Fibroblast of lung (primary cell): ENCODE measurements at regions not wholly inside any gene's neighbourhood (a gene's known extent, or its start where the extent isn't known, plus 50 kb on each side); places are given as distances from the start of the nearest gene placed in this dataset.

Experiments
- DNase-seq, 2 donors: peaks; one replicate each; pipeline versions ENCODE4 v3.0.0 to v3.0.0-alpha.2; 2010; ENCODE audit warnings: low read depth in 2 of 2
- H2AFZ ChIP-seq: 2 replicates; pipeline ENCODE4 v1.5.1; 2012; ENCODE audit warnings: low read length, control low read depth, inconsistent platforms
- H3K27ac ChIP-seq: 2 replicates; pipeline ENCODE4 v1.5.1; 2011; ENCODE audit warnings: low read length, control low read depth; ENCODE audit not compliant: insufficient read depth
- H3K27me3 ChIP-seq: 2 replicates; pipeline ENCODE4 v1.5.1; 2011; ENCODE audit warnings: mild to moderate bottlenecking, low read length; ENCODE audit not compliant: control insufficient read depth, insufficient read depth
- H3K36me3 ChIP-seq: 2 replicates; pipeline ENCODE4 v1.5.1; 2011; ENCODE audit warnings: low read length; ENCODE audit not compliant: control insufficient read depth, insufficient read depth
- H3K4me1 ChIP-seq: 2 replicates; pipeline ENCODE4 v1.5.1; 2011; ENCODE audit warnings: low read length; ENCODE audit not compliant: control insufficient read depth, insufficient read depth; ENCODE audit errors: extremely low read depth
- H3K4me2 ChIP-seq: 2 replicates; pipeline ENCODE4 v1.5.1; 2011; ENCODE audit warnings: low read length, control low read depth; ENCODE audit not compliant: insufficient read depth; ENCODE audit errors: extremely low read depth
- H3K4me3 ChIP-seq, 4 experiments: fragments of 200-600 bp in 1 of 4; sonication (generic) in 1 of 4; replicated peaks in 1 of 4; 2 replicates each; pipeline ENCODE4 v1.5.1; 2011 to 2016; ENCODE audit warnings: low read length in 4 of 4, low read depth in 3 of 4, mild to moderate bottlenecking in 3 of 4, control low read depth in 2 of 4, inconsistent platforms in 1 of 4, mixed read lengths in 1 of 4; ENCODE audit not compliant: insufficient read depth in 1 of 4; ENCODE audit errors: control extremely low read depth in 1 of 4
- H3K79me2 ChIP-seq: 2 replicates; pipeline ENCODE4 v1.5.1; 2012; ENCODE audit warnings: mild to moderate bottlenecking, low read length, inconsistent platforms; ENCODE audit not compliant: control insufficient read depth, insufficient read depth
- H3K9ac ChIP-seq: 2 replicates; pipeline ENCODE4 v1.5.1; 2011; ENCODE audit warnings: mild to moderate bottlenecking, low read length, control low read depth; ENCODE audit not compliant: insufficient read depth
- H3K9me3 ChIP-seq: 2 replicates; pipeline ENCODE4 v1.5.1; 2012; ENCODE audit warnings: low read depth, low read length; ENCODE audit not compliant: control insufficient read depth, insufficient read depth
- H4K20me1 ChIP-seq: 2 replicates; pipeline ENCODE4 v1.5.1; 2011; ENCODE audit warnings: low read length; ENCODE audit not compliant: control insufficient read depth, insufficient read depth; ENCODE audit errors: extremely low read depth
- EZH2 ChIP-seq: IDR thresholded peaks from 2 replicates; pipeline ENCODE4 v1.5.1; 2012; ENCODE audit warnings: low read length, control low read depth, mild to moderate bottlenecking; ENCODE audit errors: missing control alignments
- TF ChIP-seq, protein P1 (sequence below), 2 donors: IDR thresholded peaks in 1 of 2; conservative IDR thresholded peaks in 1 of 2; 1 replicate in 1 of 2; 2 replicates in 1 of 2; pipeline ENCODE4 v1.5.1; 2011 to 2012; ENCODE audit warnings: low read length in 2 of 2, control low read depth in 1 of 2, inconsistent platforms in 1 of 2, low read depth in 1 of 2, mild to moderate bottlenecking in 1 of 2

DNA sequence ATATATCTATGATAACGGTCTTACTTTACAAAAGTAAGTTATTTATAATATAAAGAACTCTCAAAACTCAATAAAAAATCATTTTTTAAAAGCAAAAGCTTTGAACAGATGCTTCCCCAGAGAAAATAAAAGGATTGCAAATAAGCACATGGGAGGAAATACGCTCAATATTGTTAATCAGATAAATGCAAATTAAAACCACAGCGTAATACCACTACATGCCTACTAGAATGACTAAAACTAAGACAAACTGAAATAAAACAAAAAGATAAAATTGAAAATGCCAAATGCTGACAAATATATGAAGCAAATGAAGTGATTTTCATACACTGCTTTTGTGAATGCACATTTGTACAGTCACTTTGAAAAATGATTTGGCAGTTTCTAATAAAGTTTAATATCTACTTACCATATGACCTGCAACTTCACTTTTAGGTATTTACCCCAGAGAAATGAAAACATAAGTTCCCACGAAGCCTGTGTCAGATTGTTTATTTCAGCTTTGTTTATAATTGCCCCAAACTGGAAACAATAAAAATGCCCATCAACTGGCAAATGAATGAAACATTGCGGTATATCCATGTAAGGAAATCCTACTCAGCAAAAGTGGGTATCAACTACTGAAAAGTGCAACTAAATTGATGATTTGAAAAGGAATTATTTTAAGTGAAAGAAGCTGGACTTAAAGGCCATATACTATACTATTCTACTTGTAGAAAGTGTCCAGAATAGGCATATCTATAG, 1072.4 kb downstream of the TMTC2 start:
- H3K4me3 ChIP-seq, result no peak overlapping the region
- no peak overlapping the region for H3K4me2 ChIP-seq
- H3K79me2 ChIP-seq, result no peaks in the 10 kb centered on the region
- DNase-seq, result no peak
- TF ChIP-seq EZH2, result no peak
- TF ChIP-seq, protein P1, sequence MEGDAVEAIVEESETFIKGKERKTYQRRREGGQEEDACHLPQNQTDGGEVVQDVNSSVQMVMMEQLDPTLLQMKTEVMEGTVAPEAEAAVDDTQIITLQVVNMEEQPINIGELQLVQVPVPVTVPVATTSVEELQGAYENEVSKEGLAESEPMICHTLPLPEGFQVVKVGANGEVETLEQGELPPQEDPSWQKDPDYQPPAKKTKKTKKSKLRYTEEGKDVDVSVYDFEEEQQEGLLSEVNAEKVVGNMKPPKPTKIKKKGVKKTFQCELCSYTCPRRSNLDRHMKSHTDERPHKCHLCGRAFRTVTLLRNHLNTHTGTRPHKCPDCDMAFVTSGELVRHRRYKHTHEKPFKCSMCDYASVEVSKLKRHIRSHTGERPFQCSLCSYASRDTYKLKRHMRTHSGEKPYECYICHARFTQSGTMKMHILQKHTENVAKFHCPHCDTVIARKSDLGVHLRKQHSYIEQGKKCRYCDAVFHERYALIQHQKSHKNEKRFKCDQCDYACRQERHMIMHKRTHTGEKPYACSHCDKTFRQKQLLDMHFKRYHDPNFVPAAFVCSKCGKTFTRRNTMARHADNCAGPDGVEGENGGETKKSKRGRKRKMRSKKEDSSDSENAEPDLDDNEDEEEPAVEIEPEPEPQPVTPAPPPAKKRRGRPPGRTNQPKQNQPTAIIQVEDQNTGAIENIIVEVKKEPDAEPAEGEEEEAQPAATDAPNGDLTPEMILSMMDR (conservative IDR thresholded peaks at IDR 0.05 in 1 of 2, IDR thresholded peaks at IDR 0.05 in 1 of 2; ENCODE audit: low read depth in 1 of 2, low read length in 2 of 2), result no peak
- no peaks in the 10 kb centered on the region for H3K4me1 ChIP-seq
- H3K27me3 ChIP-seq, result no peaks in the 10 kb centered on the region
- H4K20me1 ChIP-seq, result no peaks in the 10 kb centered on the region
- no peak overlapping the region for H2AFZ ChIP-seq
- H3K9me3 ChIP-seq, result no peaks in the 10 kb centered on the region
- H3K9ac ChIP-seq, result no peak overlapping the region
- H3K27ac ChIP-seq, result no peak overlapping the region
- H3K36me3 ChIP-seq, result no peaks in the 10 kb centered on the region

DNA sequence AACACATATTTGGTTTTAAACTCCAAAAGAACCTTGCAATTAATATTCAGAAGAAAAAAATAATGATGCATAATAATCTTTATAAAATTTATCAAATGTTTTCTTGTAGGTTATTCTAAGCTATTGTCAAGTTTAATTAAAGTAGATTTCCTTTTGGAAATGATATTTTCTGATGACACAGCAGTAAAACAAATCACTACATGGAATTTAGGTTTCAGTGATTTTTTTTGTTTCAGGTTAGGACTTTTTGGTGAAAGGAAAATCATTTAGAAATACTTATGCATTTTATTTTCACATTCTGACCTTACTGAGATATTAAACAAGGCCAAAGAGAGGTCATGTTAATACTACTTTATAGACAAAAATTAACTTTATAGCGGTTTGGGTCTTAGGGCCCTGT, 1067.2 kb downstream of the TMTC2 start:
- TF ChIP-seq, protein P1 (conservative IDR thresholded peaks at IDR 0.05 in 1 of 2, IDR thresholded peaks at IDR 0.05 in 1 of 2; ENCODE audit: low read depth in 1 of 2, low read length in 2 of 2), result no peak
- no peak for TF ChIP-seq EZH2
- Histone ChIP-seq H3K27ac (no peak overlapping the region), H4K20me1 (no peaks in the 10 kb centered on the region), H3K4me1 (no peaks in the 10 kb centered on the region), H3K9ac (no peak overlapping the region), H3K36me3 (no peaks in the 10 kb centered on the region), H3K4me3 (no peak overlapping the region), H3K4me2 (no peak overlapping the region), H3K9me3 (no peaks in the 10 kb centered on the region), H2AFZ (no peak overlapping the region), H3K27me3 (no peaks in the 10 kb centered on the region), H3K79me2 (no peaks in the 10 kb centered on the region)
- no peak for DNase-seq

DNA sequence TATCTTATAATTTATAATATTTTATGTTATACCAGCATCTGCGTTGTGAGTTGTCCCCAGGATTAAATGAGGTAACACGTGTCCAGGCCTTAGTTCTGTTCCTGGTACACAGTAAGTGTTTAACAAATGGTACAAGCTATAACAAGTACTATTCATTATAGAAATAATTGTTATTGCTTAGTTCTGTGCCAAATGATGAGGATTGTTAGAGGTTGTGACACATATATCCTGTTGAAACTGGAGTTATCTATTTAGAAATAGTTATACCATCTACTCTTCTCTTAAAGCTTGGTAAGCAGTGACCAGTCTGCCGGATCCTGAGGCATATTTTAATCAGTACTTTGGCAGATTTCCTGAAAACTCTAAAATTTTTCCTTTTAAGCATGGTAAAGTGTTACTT, 1066.5 kb downstream of the TMTC2 start:
- no peak for TF ChIP-seq EZH2
- TF ChIP-seq, protein P1 (conservative IDR thresholded peaks at IDR 0.05 in 1 of 2, IDR thresholded peaks at IDR 0.05 in 1 of 2; ENCODE audit: low read depth in 1 of 2, low read length in 2 of 2), result no peak
- Histone ChIP-seq H3K9me3 (no peaks in the 10 kb centered on the region), H3K79me2 (no peaks in the 10 kb centered on the region), H3K4me2 (no peak overlapping the region), H3K27me3 (no peaks in the 10 kb centered on the region), H3K4me1 (no peaks in the 10 kb centered on the region), H3K27ac (no peak overlapping the region), H3K4me3 (no peak overlapping the region), H2AFZ (no peak overlapping the region), H3K36me3 (no peaks in the 10 kb centered on the region), H3K9ac (no peak overlapping the region), H4K20me1 (no peaks in the 10 kb centered on the region)
- no peak for DNase-seq
